Stimulated activated CD4-positive, alpha-beta T cell treated with anti-CD3 and anti-CD28 coated beads, Interleukin-1b, Interleukin-23, amount 100 ng/mL, for 1 hour (primary cell): ENCODE measurements at regions not wholly inside any gene's neighbourhood (a gene's known extent, or its start where the extent isn't known, plus 50 kb on each side); places are given as distances from the start of the nearest gene placed in this dataset.
"Not testable (repeated sequence)": the region's sequence is repeated elsewhere in the genome, so short reads cannot be mapped to it uniquely, and the experiment has no call there.

Source experiments
- DNase-seq, 2 donors: peaks; one replicate each; pipeline ENCODE4 v3.0.0-alpha.2; 2020; ENCODE audit warnings: low read depth in 2 of 2

- no peak for DNase-seq
These were observed 138.6 kb upstream of the FHL2 start for GRCh38 chr2:105537466-105537865.

- no peak for DNase-seq
These were observed 137.3 kb upstream of the FHL2 start for GRCh38 chr2:105536175-105536574.

- not testable (repeated sequence) for DNase-seq
These were observed 130.4 kb upstream of the FHL2 start for GRCh38 chr2:105529258-105529657.

- no peak for DNase-seq
These were observed 127.4 kb upstream of the FHL2 start for GRCh38 chr2:105526000-105526925.

GRCh38 chr2:105525201-105525600, 126.3 kb upstream of the FHL2 start:
- DNase-seq, result no peak

GRCh38 chr2:105522645-105523044, 123.8 kb upstream of the FHL2 start:
- no peak for DNase-seq

GRCh38 chr2:105521616-105522015, 122.8 kb upstream of the FHL2 start:
- DNase-seq, result no peak

GRCh38 chr2:105521176-105521575, 122.3 kb upstream of the FHL2 start:
- no peak for DNase-seq

- DNase-seq, result no peak
These were observed 120.7 kb upstream of the FHL2 start for GRCh38 chr2:105519516-105519915.

- DNase-seq, result no peak
These were observed 120.0 kb upstream of the FHL2 start for GRCh38 chr2:105518897-105519296.

GRCh38 chr2:105517814-105518705, 119.2 kb upstream of the FHL2 start:
- no peak for DNase-seq

GRCh38 chr2:105515581-105516415, 116.9 kb upstream of the FHL2 start:
- DNase-seq, result no peak

GRCh38 chr2:105514576-105514975, 115.7 kb upstream of the FHL2 start:
- DNase-seq, result no peak

GRCh38 chr2:105510761-105511528, 112.1 kb upstream of the FHL2 start:
- no peak for DNase-seq

- DNase-seq, result no peak
These were observed 110.6 kb upstream of the FHL2 start for GRCh38 chr2:105509269-105510086.

GRCh38 chr2:105506860-105507259, 108.0 kb upstream of the FHL2 start:
- DNase-seq, result not testable (repeated sequence)

GRCh38 chr2:105504459-105504858, 105.6 kb upstream of the FHL2 start:
- no peak for DNase-seq

- DNase-seq, result no peak
These were observed 103.9 kb upstream of the FHL2 start for GRCh38 chr2:105502625-105503334.

GRCh38 chr2:105498281-105498846, 99.5 kb upstream of the FHL2 start:
- no peak for DNase-seq
